ENCODE measurements at regions not wholly inside any gene's neighbourhood (a gene's known extent, or its start where the extent isn't known, plus 50 kb on each side); places are given as distances from the start of the nearest gene placed in this dataset.

- no peak overlapping the region for H2BK20ac ChIP-seq (ENCODE audit: low read depth, low read length)
- H3K9me3 ChIP-seq (ENCODE audit: control insufficient read depth, insufficient read depth, low read length) = peaks cover 8% of the 10 kb centered on the region
- no peak overlapping the region for H4K91ac ChIP-seq (ENCODE audit: insufficient read depth, low read depth, low read length)
- H2BK120ac ChIP-seq (ENCODE audit: low read depth, low read length) = no peak overlapping the region
- no peak overlapping the region for H3K9ac ChIP-seq (ENCODE audit: low read depth, low read length)
- no peak overlapping the region for H2BK5ac ChIP-seq (ENCODE audit: low read depth, low read length, poor library complexity, severe bottlenecking)
- H3K27me3 ChIP-seq (ENCODE audit: control insufficient read depth, insufficient read depth, low read length) = no peaks in the 10 kb centered on the region
- dilution Hi-C loops (cut with HindIII; ENCODE audit: low sequenced_read_pairs, unreplicated experiment) (no loop called here), in situ Hi-C loops (cut with MboI; ENCODE audit: low sequenced_read_pairs) (no loop called here), intact Hi-C loops (cut with micrococcal nuclease) (no loop called here)
- no peak overlapping the region for H3K27ac ChIP-seq (ENCODE audit: insufficient read depth, low read length)
- no peak overlapping the region for H3K4ac ChIP-seq (ENCODE audit: low read depth, low read length)
- no peak overlapping the region for H3K4me3 ChIP-seq (ENCODE audit: insufficient read depth, low read depth, low read length)
- H3K18ac ChIP-seq (ENCODE audit: low read depth, low read length) = no peak overlapping the region
- H2BK15ac ChIP-seq (ENCODE audit: low read depth, low read length) = no peak overlapping the region
- H3K9me1 ChIP-seq (ENCODE audit: insufficient read depth, low read length) = no peaks in the 10 kb centered on the region
- ATAC-seq (ENCODE audit: low read depth) (no peak), DNase-seq (no peak)
- no peak overlapping the region for H2AFZ ChIP-seq (replicated peaks; ENCODE audit: low read length, poor library complexity)
- H3K56ac ChIP-seq (ENCODE audit: extremely low read depth, insufficient read depth, low read length) = no peak overlapping the region
- no peak overlapping the region for H3K23ac ChIP-seq (ENCODE audit: low read depth, low read length)
- no peaks in the 10 kb centered on the region for H4K20me1 ChIP-seq (ENCODE audit: insufficient read depth, low read length)
- H3K36me3 ChIP-seq (ENCODE audit: control insufficient read depth, insufficient read depth, low read length) = no peaks in the 10 kb centered on the region
- no peak overlapping the region for H4K8ac ChIP-seq (ENCODE audit: low read depth in 2 of 2, low read length in 2 of 2)
- no peak for TF ChIP-seq MXI1 (IDR thresholded peaks at IDR 0.05; ENCODE audit: borderline replicate concordance, low read depth, low read length)
- TF ChIP-seq RFX5 (IDR thresholded peaks at IDR 0.05; ENCODE audit: low read depth, low read length) = no peak
- no peak for TF ChIP-seq USF2 (IDR thresholded peaks at IDR 0.05; ENCODE audit: low read depth, low read length)
- no peak for TF ChIP-seq ELK1 (IDR thresholded peaks at IDR 0.05; ENCODE audit: borderline replicate concordance, low read depth, low read length)
- BruUV-seq (replicated peaks) = no TSS peak
- H2AK9ac ChIP-seq (replicated peaks; ENCODE audit: low read depth, low read length, poor library complexity) = no peak overlapping the region
- H3K4me2 ChIP-seq (ENCODE audit: low read depth, low read length) = no peak overlapping the region
- H2AK5ac ChIP-seq (ENCODE audit: low read depth, low read length) = no peak overlapping the region
- no CpG with 5 or more reads among the region's 6 CpGs for WGBS, 2 experiments (ENCODE audit: extremely low coverage in 2 of 2, insufficient read length in 1 of 2)
- CTCF ChIA-PET = interaction anchor here (0.6 kb wide), 1 partner anchor 13 kb away, joined by 4 read pairs; no protein-coding TSS in a partner anchor
- no peak overlapping the region for H3K14ac ChIP-seq (replicated peaks; ENCODE audit: low read depth, low read length)
- POLR2A ChIA-PET (ENCODE audit: unreplicated experiment) = no interaction called here
- no peaks in the 10 kb centered on the region for H3K79me1 ChIP-seq (ENCODE audit: low read depth in 1 of 2, low read length in 2 of 2)
- H3K4me1 ChIP-seq (ENCODE audit: control insufficient read depth, insufficient read depth, low read length) = no peaks in the 10 kb centered on the region
- H4K5ac ChIP-seq (ENCODE audit: low read depth, low read length) = no peak overlapping the region
These were observed 1156.3 kb downstream of the SORCS3 start for GRCh38 chr10:105797234-105797890.
